Endothelial cell of umbilical vein (primary cell): ENCODE measurements at regions not wholly inside any gene's neighbourhood (a gene's known extent, or its start where the extent isn't known, plus 50 kb on each side); places are given as distances from the start of the nearest gene placed in this dataset.

Source experiments
- BruUV-seq: library from RNA; stranded (reverse); fragments of 400-500 nt; replicated peaks from 2 replicates; lab custom pipeline; 2021; lab: Mats Ljungman, UMichigan
- CTCF ChIA-PET: fragments of 300-600, 350-600 bp; sonication (Branson Sonifier 250); formaldehyde crosslinking; loops from one replicate; lab custom pipeline; 2021; ENCODE audit warnings: antibody characterized with exemption, inconsistent platforms; lab: Charles Lee
- POLR2A ChIA-PET: fragments of 300-600, 350-600 bp; sonication (Branson Sonifier 250); formaldehyde crosslinking; loops from one replicate; lab custom pipeline; 2021; ENCODE audit warnings: antibody characterized with exemption, inconsistent platforms; lab: Charles Lee
- DNase-seq: peaks from one replicate; pipeline ENCODE4 v3.0.0-alpha.2; 2011; ENCODE audit warnings: low read depth, low spot score
- FAIRE-seq: peaks from 2 replicates; lab custom pipeline; 2011; peaks lifted over from hg19 to GRCh38; lab: Jason Lieb, UNC
- H2AFZ ChIP-seq: 2 replicates; pipeline ENCODE4 v1.6.0; 2012; ENCODE audit warnings: low read depth, low read length, control low read depth, inconsistent platforms
- H3K27ac ChIP-seq: 2 replicates; pipeline ENCODE4 v1.5.1; 2011; ENCODE audit warnings: low read depth, mild to moderate bottlenecking, control low read depth, low read length, moderate library complexity; ENCODE audit not compliant: insufficient read depth
- H3K27me3 ChIP-seq, 2 experiments: 2 replicates each; pipeline versions ENCODE4 v1.6.0 to v1.6.1; 2011; ENCODE audit warnings: low read length in 2 of 2, mixed read lengths in 1 of 2; ENCODE audit not compliant: control insufficient read depth in 2 of 2, insufficient read depth in 2 of 2
- H3K36me3 ChIP-seq, 2 experiments: 2 replicates in 1 of 2; 3 replicates in 1 of 2; pipeline ENCODE4 v1.5.1; 2011; ENCODE audit warnings: low read length in 2 of 2, mild to moderate bottlenecking in 1 of 2, moderate library complexity in 1 of 2; ENCODE audit not compliant: control insufficient read depth in 2 of 2, insufficient read depth in 2 of 2; ENCODE audit errors: extremely low read depth in 1 of 2
- H3K4me1 ChIP-seq: 3 replicates; pipeline ENCODE4 v1.5.1; 2011; ENCODE audit warnings: mild to moderate bottlenecking, low read length; ENCODE audit not compliant: control insufficient read depth, insufficient read depth; ENCODE audit errors: extremely low read depth
- H3K4me2 ChIP-seq: 2 replicates; pipeline ENCODE4 v1.6.1; 2011; ENCODE audit warnings: low read length, control low read depth, mixed read lengths; ENCODE audit not compliant: insufficient read depth
- H3K4me3 ChIP-seq, 3 experiments: fragments of 200-600 bp in 1 of 3; sonication (generic), shearing (Covaris generic) in 1 of 3; replicated peaks in 1 of 3; 2 replicates each; pipeline ENCODE4 v1.5.1; 2011 to 2016; ENCODE audit warnings: control low read depth in 3 of 3, low read length in 3 of 3, mild to moderate bottlenecking in 2 of 3, inconsistent platforms in 1 of 3, low read depth in 1 of 3, moderate library complexity in 1 of 3; ENCODE audit not compliant: insufficient read depth in 1 of 3
- H3K79me2 ChIP-seq: 2 replicates; pipeline ENCODE4 v1.6.0; 2012; ENCODE audit warnings: low read length, inconsistent platforms; ENCODE audit not compliant: control insufficient read depth, insufficient read depth
- H3K9ac ChIP-seq: replicated peaks from 2 replicates; pipeline ENCODE3; 2011; ENCODE audit warnings: low read length, control low read depth; ENCODE audit not compliant: insufficient read depth; ENCODE audit errors: extremely low read depth
- H3K9me1 ChIP-seq: replicated peaks from 3 replicates; pipeline ENCODE4 v1.6.0; 2011; ENCODE audit warnings: mild to moderate bottlenecking, low read length; ENCODE audit not compliant: control insufficient read depth, insufficient read depth; ENCODE audit errors: extremely low read depth
- H3K9me3 ChIP-seq: replicated peaks from 2 replicates; pipeline ENCODE4 v1.5.1; 2012; ENCODE audit warnings: low read length, inconsistent platforms; ENCODE audit not compliant: control insufficient read depth, insufficient read depth
- H4K20me1 ChIP-seq: replicated peaks from 2 replicates; pipeline ENCODE3; 2011; ENCODE audit warnings: mild to moderate bottlenecking, low read length; ENCODE audit not compliant: control insufficient read depth, insufficient read depth; ENCODE audit errors: extremely low read depth
- CTCF ChIP-seq, 2 donors: IDR thresholded peaks; 1 replicate in 1 of 2; 2 replicates in 1 of 2; pipeline ENCODE4 v1.5.1; 2011; ENCODE audit warnings: low read length in 2 of 2, mild to moderate bottlenecking in 2 of 2, moderate library complexity in 2 of 2, control low read depth in 1 of 2, inconsistent platforms in 1 of 2, low read depth in 1 of 2; ENCODE audit not compliant: insufficient read depth in 1 of 2; ENCODE audit errors: extremely low read depth in 1 of 2
- EZH2 ChIP-seq: IDR thresholded peaks from 2 replicates; pipeline ENCODE4 v1.6.1; 2012; ENCODE audit warnings: borderline replicate concordance, low read depth, mild to moderate bottlenecking, moderate library complexity, low read length, inconsistent platforms; ENCODE audit not compliant: severe bottlenecking
- FOS ChIP-seq: IDR thresholded peaks from 2 replicates; pipeline ENCODE4 v1.6.1; 2011; ENCODE audit warnings: mild to moderate bottlenecking, low read length, moderate library complexity, borderline replicate concordance; ENCODE audit not compliant: insufficient read depth
- GATA2 ChIP-seq: IDR thresholded peaks from 2 replicates; pipeline ENCODE4 v1.7.0; 2011; ENCODE audit warnings: low read depth, mild to moderate bottlenecking, moderate library complexity, mixed read lengths, low read length; ENCODE audit not compliant: insufficient read length, insufficient read depth
- JUN ChIP-seq: IDR thresholded peaks from 2 replicates; pipeline ENCODE4 v1.6.1; 2011; ENCODE audit warnings: borderline replicate concordance, low read depth; ENCODE audit not compliant: insufficient read length, insufficient read depth
- MAX ChIP-seq: IDR thresholded peaks from 2 replicates; pipeline ENCODE4 v1.6.1; 2011; ENCODE audit not compliant: insufficient read depth, insufficient read length
- MYC ChIP-seq: IDR thresholded peaks from one replicate; pipeline ENCODE4 v1.6.1; 2011; ENCODE audit warnings: mild to moderate bottlenecking, low read depth, low read length
- POLR2A ChIP-seq: IDR thresholded peaks from 2 replicates; pipeline ENCODE4 v1.6.1; 2012; ENCODE audit warnings: low read depth, mild to moderate bottlenecking, control low read depth, low read length
- POLR2AphosphoS5 ChIP-seq: IDR thresholded peaks from 2 replicates; pipeline ENCODE4 v1.6.1; 2012; ENCODE audit warnings: low read depth, mild to moderate bottlenecking, control low read depth, low read length, moderate library complexity; ENCODE audit not compliant: insufficient read depth
- dilution Hi-C: fragments of 300-500 bp; cut with MboI; formaldehyde crosslinking; loops from one replicate; pipeline ENCODE4 v1.15.0; 2019; ENCODE audit warnings: low sequenced_read_pairs; ENCODE audit not compliant: extremely low pct_ligation_motif_present
- intact Hi-C: fragments of 100-400 bp; cut with micrococcal nuclease; formaldehyde crosslinking; loops from one replicate; pipeline ENCODE4 v1.10.0; 2022

GRCh38 chr6:101083533-101084175, 202.5 kb upstream of the ASCC3 start:
- no peaks in the 10 kb centered on the region for H3K4me1 ChIP-seq
- no peaks in the 10 kb centered on the region for H3K36me3 ChIP-seq
- dilution Hi-C loops (no loop called here), intact Hi-C loops (no loop called here)
- no peaks in the 10 kb centered on the region for H4K20me1 ChIP-seq
- no peak for FAIRE-seq
- no peak for TF ChIP-seq GATA2
- TF ChIP-seq FOS, result no peak
- no peak for TF ChIP-seq POLR2A
- no peak for TF ChIP-seq MAX
- no peak for TF ChIP-seq EZH2
- TF ChIP-seq CTCF (IDR thresholded peaks at IDR 0.05; ENCODE audit: extremely low read depth in 1 of 2, insufficient read depth in 1 of 2, low read depth in 1 of 2, low read length in 2 of 2), result no peak
- TF ChIP-seq MYC, result no peak
- TF ChIP-seq JUN, result no peak
- no peak for TF ChIP-seq POLR2AphosphoS5
- no peaks in the 10 kb centered on the region for H3K27me3 ChIP-seq
- no peak overlapping the region for H3K27ac ChIP-seq
- H3K9me3 ChIP-seq, result peaks cover 2% of the 10 kb centered on the region
- no peaks in the 10 kb centered on the region for H3K9me1 ChIP-seq
- ChIA-PET CTCF (no interaction called here), POLR2A (no interaction called here)
- no peak overlapping the region for H2AFZ ChIP-seq
- no peak for DNase-seq
- H3K4me2 ChIP-seq, result no peak overlapping the region
- no peak overlapping the region for H3K4me3 ChIP-seq
- no peaks in the 10 kb centered on the region for H3K79me2 ChIP-seq
- no peak overlapping the region for H3K9ac ChIP-seq
- BruUV-seq, result no TSS peak
